HT1080 (cell line): ENCODE measurements at regions not wholly inside any gene's neighbourhood (a gene's known extent, or its start where the extent isn't known, plus 50 kb on each side); places are given as distances from the start of the nearest gene placed in this dataset.
"Not testable (repeated sequence)": the region's sequence is repeated elsewhere in the genome, so short reads cannot be mapped to it uniquely, and the experiment has no call there.

Experiments used
- DNase-seq: peaks from one replicate; pipeline ENCODE4 v3.0.0-alpha.2; 2015; ENCODE audit warnings: low read depth

DNA sequence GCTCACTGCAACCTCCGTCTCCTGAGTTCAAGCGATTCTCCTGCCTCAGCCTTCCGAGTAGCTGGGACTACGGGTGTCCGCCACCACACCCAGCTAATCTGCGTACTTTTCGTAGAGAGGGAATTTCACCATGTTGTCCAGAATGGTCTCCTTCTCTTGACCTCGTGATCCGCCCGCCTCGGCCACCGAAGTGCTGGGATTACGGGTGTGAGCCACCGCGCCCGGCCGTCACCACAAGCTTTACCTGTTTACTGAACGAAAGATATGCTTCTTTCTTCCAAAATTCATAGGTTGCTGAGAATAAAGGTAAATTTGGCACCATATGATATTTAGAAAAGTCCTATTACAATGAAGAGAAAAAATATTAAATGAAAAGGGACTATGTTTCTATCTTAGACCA is 333.5 kb upstream of the EPHA6 start:
- DNase-seq = no peak

DNA sequence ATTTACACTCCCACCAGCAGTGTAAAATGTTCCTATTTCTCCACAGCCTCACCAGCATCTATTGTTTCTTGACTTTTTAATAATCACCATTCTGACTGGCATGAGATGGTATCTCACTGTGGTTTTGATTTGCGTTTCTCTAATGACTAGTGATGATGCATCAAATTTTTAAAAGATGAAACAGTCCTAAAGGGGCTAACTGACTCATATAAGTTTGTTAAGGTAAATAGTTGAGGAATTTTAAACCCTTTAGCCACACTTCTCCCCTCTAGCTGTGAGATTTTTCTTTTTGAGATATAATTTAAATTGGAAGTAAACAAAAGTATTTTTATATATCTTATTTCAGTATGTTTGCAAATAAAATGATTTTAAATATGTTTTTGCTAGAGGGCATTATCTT is 331.2 kb upstream of the EPHA6 start:
- DNase-seq = peak; percentile 79

DNA sequence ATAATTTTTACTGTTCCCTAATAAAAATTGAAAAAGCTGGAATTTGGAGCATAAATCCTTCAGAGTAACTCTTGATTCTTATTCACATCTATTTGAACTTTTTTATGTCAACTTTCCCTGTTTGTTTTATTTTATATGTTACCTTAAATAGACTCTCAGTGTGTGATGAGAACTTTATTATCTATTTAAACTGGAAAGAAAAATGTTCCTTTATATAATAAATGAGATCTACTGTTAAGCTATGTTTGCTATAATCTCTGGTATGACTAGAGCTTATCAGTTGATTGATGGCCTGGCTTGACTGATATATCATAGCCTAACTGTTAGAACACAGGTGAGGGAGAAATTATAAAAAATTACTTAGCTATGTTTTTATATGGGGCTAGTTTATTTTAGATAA is 330.6 kb upstream of the EPHA6 start:
- no peak for DNase-seq

GRCh38 chr3:96488708-96489107 is 325.7 kb upstream of the EPHA6 start:
- no peak for DNase-seq

DNA sequence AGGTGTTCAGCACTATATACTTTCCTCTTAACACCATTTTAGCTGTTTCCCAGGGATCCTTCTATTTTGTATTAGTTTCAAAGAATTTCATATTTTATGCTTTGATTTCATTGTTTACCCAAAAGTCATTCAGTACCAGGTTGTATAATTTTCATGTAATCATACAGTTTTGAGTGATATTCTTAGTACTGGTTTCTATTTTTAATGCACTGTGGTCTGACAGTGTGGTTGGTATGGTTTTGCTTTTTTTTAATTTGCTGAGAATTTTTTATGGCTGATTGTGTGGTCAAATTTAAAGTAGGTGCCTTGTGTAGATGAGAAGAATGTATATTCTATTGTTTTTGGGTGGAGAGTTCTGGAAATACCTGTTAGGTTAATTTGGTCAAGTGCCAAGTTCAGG is 323.4 kb upstream of the EPHA6 start:
- DNase-seq = no peak

GRCh38 chr3:96491868-96492267 is 322.5 kb upstream of the EPHA6 start:
- DNase-seq = no peak

DNA sequence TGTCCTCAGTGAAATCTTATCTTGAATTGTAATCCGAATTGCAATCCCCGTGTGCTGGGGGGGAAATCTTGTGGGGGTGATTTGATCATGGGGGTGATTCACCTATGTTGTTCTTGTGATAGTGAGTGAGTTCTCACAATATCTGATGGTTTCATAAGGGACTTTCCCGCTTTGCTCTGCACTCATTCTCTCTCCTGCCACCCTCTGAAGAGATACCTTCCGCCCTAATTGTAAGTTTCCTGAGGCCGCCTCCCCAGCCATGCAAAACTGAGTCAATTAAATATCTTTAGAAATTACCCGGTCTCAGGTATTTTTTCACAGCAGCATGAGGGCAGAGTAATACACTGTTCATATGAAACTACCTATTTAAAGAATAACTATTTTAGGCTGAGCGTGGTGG is 304.1 kb upstream of the EPHA6 start:
- DNase-seq = no peak

- no peak for DNase-seq
Observed at GRCh38 chr3:96537165-96537564, 277.2 kb upstream of the EPHA6 start.

- no peak for DNase-seq
Observed at GRCh38 chr3:96538186-96538585, 276.2 kb upstream of the EPHA6 start.

DNA sequence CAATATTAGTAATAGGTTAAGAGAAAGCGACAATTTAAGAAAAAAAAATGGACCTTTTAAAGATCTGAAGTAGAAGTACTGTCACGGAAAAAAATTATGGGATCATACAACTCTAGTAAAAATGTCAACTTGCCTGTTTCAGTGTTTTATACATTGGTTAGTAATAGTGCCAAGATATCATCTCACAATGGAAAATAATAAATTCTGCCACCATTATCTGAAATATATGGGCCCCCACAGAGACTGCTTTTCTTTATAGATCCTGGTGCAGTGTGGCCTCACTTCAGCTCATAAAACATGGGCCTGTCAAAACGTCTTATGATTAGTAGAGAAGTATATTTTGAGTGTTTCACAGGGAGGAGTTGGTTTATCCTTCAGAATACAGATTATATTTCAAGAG is 266.3 kb upstream of the EPHA6 start:
- no peak for DNase-seq

GRCh38 chr3:96576935-96577334 is 237.5 kb upstream of the EPHA6 start:
- DNase-seq = no peak

DNA sequence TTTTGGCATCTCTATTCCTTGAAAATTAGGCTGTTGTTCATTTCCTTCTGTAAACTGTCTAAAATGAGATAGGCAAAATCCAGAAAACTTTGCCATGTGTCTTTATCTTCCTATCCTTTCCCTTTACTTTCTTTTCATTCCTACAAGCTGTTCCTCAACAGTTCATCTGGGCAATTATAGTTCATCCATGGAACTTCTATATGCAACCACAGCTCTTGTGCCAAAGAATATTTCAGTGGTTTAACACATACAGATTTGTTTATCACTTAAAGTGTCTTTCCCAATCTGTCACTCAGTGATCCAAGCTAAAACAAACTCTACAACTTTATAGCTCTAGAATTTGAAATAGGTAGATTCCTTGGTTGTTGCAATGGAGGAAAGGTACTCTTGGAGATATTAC is 230.3 kb upstream of the EPHA6 start:
- DNase-seq = no peak

GRCh38 chr3:96606865-96607264 is 207.5 kb upstream of the EPHA6 start:
- not testable (repeated sequence) for DNase-seq

DNA sequence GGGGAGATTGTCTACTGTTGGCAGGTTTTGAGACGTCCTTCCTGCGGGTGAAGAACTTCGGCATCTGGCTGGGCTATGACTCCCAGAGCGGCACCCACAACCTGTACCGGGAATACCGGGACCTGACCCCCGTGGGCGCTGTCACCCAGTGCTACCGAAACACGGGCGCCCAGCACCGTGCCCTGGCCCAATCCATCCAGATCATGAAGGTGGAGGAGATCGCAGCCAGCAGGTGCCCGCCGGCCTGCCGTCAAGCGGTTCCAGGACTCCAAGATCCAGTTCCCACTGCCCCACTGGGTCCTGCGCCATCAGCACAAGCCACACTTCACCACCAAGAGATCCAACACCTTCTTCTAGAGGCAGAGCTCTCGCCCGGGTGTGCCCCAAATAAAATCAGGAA is 194.9 kb upstream of the EPHA6 start:
- no peak for DNase-seq

- no peak for DNase-seq
Observed at GRCh38 chr3:96622878-96623277, 191.5 kb upstream of the EPHA6 start.

GRCh38 chr3:96631050-96631449 is 183.3 kb upstream of the EPHA6 start:
- no peak for DNase-seq

- no peak for DNase-seq
Observed at GRCh38 chr3:96646596-96646995, 167.8 kb upstream of the EPHA6 start.

DNA sequence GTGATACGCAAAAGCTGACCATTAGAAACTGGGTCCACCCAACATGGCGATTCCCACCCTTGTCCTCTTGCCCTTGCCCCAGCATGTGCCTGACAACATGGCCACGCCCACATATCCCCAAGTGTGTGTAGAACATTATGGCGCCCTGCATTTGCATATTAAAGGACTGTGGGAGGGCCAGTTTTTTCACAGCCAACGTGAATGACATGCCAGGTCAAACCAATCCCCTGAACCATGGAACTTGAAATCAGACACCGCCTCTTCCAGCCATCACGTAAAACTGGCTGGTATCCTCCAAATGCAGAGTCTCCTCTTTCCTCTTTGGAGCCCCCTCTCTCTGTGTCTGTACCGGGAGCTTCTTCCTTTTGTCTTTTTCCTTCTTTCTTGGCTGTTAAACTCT is 156.7 kb upstream of the EPHA6 start:
- no peak for DNase-seq

GRCh38 chr3:96671861-96672595 is 142.4 kb upstream of the EPHA6 start:
- DNase-seq = peak; percentile 81

DNA sequence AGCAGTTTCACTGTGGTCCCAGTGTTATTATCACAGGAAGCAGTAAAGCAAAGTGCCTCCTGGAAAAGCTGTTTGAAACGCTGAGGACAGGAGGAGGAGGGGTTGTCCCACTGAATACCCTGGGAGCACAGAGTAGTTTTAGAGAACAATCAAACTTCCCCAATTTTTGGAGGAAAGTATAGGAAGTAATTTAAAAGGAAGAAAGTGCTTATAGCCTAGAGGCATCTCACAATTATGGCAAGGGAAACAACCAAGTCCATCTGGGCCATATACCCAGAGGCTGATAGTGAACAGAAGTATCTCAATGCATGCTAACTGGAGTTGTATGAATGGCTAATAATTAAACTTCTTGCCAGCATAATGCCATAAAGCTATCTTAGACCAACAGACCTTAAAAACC is 137.2 kb upstream of the EPHA6 start:
- no peak for DNase-seq

- DNase-seq = no peak
Observed at GRCh38 chr3:96678325-96678724, 136.1 kb upstream of the EPHA6 start.

GRCh38 chr3:96700322-96701315 is 113.8 kb upstream of the EPHA6 start:
- DNase-seq = peak; percentile 16

GRCh38 chr3:96705895-96706294 is 108.5 kb upstream of the EPHA6 start:
- DNase-seq = peak; percentile 13
